NCI-H446 treated with DMSO at 0.1 percent for 48 hours (cell line): ENCODE measurements at regions not wholly inside any gene's neighbourhood (a gene's known extent, or its start where the extent isn't known, plus 50 kb on each side); places are given as distances from the start of the nearest gene placed in this dataset.

Experiments used
- DNase-seq: peaks from one replicate; lab custom pipeline; 2025; lab: John Stamatoyannopoulos, UW

DNA sequence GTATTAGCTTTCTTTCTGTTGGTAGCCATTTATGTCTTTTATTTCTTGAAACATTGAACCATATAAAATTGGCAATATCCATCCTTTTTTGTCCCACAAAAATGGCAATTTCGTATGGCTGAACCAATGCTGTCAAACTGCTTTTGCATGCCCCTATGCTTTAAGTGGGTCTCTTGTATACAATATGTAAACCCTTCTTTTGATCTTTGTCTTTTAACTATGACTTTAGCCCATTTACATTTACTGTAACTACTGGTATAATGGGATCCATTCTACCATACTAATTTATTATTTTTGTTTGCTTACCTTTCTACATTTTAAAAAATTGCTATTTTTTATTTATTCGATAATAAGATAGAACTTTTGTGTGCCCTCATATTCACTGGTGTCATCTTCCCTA, 93.4 kb downstream of the TENT4A start:
- DNase-seq: no peak

GRCh38 chr5:6808462-6808861, 95.2 kb downstream of the TENT4A start:
- DNase-seq: no peak

DNA sequence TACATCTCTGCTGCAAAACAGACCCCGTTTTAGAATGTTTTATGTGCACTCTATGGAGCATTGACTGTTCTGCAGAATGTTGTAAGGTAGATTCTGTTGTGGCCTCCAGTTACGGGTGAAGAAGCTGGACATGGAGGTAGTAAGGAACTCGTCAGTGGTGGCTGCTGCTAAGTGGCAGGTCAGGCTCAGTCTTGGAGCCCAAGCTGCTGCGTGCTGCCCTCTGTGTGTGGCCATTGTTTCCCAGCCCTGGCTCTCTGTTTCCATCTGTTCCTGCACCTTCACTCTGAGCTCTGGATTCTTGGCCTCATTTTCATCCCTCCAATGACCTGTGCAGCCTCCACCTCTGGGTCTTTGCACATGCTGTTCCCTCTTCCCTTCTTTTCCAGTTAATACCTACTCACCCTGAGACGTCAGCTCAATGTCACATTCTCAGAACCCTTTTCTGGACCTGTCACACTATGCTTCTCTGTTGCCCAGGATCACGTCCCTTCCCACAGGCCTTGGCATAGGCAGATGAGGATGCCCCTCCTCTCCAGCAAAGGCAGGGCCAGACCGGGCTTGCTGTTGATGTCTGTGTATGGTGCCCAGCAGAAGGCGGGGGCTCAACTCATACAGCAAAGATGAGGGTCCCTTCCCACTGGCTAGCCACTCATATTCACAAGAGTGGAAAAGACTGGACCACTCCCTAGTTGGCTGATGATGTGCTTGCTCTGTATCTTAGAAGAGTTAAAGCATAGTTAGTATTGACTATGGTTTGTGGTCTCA, 97.6 kb downstream of the TENT4A start:
- no peak for DNase-seq

GRCh38 chr5:6812091-6812490, 98.9 kb downstream of the TENT4A start:
- no peak for DNase-seq

- DNase-seq: no peak
Observed at GRCh38 chr5:6812800-6813731, 99.8 kb downstream of the TENT4A start.

GRCh38 chr5:6814816-6815215, 101.6 kb downstream of the TENT4A start:
- DNase-seq: no peak

GRCh38 chr5:6818594-6819511, 105.6 kb downstream of the TENT4A start:
- DNase-seq: no peak

DNA sequence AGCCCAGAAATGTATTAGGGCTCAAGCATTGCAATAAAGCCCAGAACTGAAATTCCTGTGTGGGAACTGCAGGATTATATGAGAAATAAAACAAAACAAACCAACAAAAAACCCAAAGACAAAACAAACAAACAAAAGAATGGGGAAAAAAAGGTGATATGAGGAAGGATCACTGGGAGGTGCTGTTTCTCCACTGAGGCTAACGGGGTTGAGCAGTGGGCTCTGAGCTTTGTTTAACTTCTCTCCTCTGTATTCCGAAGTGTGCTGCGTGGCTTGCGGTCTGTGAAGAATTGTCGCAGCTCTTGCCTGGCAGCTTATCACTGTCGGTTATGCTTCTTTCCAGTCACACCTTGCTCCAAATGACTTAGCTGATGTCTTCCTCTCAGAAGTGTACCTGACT, 106.3 kb downstream of the TENT4A start:
- no peak for DNase-seq

- DNase-seq: peak; percentile 34
Observed at GRCh38 chr5:6820851-6821479, 107.7 kb downstream of the TENT4A start.

DNA sequence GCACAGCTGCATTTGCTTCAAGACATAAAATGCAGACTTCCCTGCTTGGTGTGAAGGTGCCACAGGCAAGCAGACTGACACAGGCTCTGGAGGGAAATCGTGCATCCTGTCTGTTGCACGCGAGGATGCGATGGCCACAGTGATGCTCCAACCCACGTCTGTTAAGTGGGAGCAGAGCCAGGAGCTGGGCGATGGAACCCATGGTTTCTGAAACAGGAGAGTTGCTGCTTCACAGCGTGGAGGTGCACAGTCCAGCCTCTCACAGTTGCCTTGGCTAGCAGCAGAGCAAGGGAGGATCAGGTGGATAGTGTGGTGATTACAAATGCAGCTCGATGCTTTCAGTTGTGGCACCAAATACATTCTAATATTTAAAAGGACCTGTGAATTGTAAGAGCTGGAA, 108.8 kb downstream of the TENT4A start:
- no peak for DNase-seq

- DNase-seq: no peak
Observed at GRCh38 chr5:6822556-6823343, 109.5 kb downstream of the TENT4A start.

DNA sequence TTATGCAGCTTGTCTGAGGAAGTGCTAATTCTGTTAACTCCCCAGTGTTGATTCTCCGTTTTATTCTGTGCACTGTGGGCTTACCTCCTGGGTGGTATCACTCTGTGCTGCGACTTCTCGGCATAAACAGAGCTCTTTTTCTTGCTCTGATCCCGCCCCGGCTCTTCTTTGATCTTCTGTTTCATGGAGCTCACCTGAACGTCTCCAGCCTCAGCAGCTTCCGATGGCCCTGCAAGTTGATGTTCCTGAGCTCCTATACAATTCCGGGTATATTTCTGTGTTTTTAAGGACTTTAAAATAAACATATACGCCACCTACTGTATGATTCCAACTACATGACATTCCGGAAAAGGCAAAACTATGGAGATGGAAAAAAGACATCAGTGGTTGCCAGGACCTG, 110.8 kb downstream of the TENT4A start:
- no peak for DNase-seq

DNA sequence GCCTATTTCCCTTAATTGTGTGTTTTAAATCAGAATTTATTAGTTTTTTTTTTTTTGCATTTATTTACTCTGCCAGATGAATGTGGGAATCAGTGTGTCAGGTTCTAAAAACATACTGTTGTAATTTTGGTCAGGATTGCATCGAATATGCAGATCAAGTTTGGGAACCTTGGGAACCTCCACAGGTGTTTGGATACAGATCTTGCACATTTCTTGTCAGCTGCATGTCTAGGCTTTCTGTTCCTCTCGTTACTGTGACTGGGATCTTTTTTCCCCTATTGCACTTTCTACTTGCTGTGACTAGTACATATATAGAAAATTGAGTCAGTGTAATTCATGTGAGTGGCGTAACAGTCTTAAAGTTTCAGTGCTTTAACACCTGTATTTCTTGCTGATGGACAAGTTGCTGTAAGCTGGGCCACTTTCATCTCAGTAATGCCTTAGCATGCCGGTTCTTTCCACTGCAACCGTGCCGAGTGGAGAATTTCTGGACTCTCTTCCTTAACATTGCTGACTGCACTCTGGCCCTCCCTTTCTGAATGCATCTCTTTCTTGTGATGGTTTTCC, 112.5 kb downstream of the TENT4A start:
- no peak for DNase-seq

DNA sequence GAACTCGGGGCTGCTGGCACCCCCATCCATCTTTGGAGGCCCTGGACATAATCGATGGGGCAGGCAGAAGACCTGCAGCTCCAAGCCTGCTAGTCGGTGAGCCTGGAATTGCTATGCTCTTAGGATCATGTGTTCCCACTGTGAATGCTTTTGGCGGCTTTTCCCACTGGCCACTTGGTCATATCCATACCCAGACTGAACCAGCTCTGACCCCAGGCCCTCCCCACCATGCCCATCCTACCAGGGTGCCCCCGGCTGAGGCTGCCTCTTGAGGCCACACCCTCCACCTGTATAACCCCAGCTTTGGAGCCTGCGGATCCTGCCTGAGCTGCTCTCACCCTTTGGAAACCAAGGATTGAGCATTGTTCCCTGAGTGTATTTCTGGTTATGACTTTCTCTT, 113.5 kb downstream of the TENT4A start:
- DNase-seq: no peak

DNA sequence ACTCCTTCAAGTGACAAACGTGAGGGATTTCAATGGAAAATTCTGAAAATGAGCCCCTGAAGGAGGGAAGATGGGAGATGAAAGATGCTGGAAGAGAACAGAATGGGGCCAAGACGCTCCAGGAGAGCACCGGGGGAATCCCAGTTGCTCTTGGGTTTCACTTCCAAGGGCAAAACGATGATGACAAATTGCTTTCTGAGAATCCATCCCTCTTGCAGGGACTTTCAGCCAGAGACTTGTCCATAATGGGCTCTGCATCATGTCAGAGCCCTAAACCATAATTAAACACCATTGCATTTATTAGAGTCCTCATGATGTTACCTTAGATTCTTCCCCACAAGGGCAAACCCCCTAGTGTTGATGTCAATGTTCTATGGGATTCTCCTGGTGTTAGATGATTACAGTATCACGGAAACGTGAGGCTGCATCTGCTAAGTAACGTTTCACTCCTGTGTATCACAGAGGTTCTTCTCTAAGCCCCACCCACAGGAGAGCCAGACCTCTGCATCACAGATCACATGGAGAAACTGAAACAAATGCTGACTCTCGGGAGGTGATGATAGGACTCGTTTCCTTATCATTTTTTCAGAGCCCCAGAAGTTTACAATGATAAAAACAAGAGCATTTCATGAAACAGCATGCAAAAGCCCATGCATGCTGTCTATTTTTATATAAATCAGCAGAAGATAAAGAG, 114.4 kb downstream of the TENT4A start:
- DNase-seq: no peak

GRCh38 chr5:6829150-6829784, 116.0 kb downstream of the TENT4A start:
- no peak for DNase-seq

DNA sequence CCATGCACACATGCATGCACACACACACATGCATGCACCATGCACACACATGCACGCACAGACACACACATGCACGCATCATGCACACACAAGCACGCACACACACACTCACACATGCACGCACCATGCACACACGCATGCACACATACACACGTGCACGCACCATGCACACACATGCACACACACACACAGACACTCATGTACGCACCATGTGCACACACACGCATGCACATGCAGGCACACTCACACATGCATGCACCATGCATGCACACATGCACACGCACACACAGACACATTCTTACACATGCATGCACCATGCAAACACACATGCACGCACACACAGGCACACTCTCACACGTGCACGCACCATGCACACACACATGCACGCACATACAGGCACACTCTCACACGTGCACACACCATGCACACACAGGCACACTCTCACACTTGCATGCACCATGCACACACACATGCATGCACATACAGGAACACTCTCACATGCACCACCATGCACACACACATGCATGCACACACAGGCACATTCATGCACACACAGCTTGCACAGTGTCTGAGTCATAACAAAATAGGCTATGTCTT, 117.5 kb downstream of the TENT4A start:
- no peak for DNase-seq

GRCh38 chr5:6831678-6832671, 118.7 kb downstream of the TENT4A start:
- DNase-seq: no peak
